ENCODE measurements at regions not wholly inside any gene's neighbourhood (a gene's known extent, or its start where the extent isn't known, plus 50 kb on each side); places are given as distances from the start of the nearest gene placed in this dataset.

GRCh38 chrX:121902463-121902862 is 855.1 kb downstream of the GLUD2 start:
- TF ChIP-seq CTCF (optimal IDR thresholded peaks at IDR 0.05 in 1 of 3, IDR thresholded peaks at IDR 0.05 in 1 of 3, conservative IDR thresholded peaks at IDR 0.05 in 1 of 3; ENCODE audit: extremely low read depth in 1 of 3, insufficient read depth in 2 of 3, low read length in 3 of 3) (no peak), EZH2 (IDR thresholded peaks at IDR 0.05; ENCODE audit: low read length) (no peak)

Data from keratinocyte (primary cell).